ENCODE measurements at regions not wholly inside any gene's neighbourhood (a gene's known extent, or its start where the extent isn't known, plus 50 kb on each side); places are given as distances from the start of the nearest gene placed in this dataset.

GRCh38 chr18:38695559-38696280, 1130.1 kb upstream of the CELF4 start (continued):
- TF ChIP-seq CHD7 (IDR thresholded peaks at IDR 0.05; ENCODE audit: insufficient replicate concordance, low read length) (no peak), HDAC2 (IDR thresholded peaks at IDR 0.05; ENCODE audit: borderline replicate concordance in 1 of 2, low read depth in 2 of 2, low read length in 2 of 2) (no peak), RNF2 (IDR thresholded peaks at IDR 0.05; ENCODE audit: borderline replicate concordance, low read depth, low read length, missing control alignments, poor library complexity, severe bottlenecking) (no peak), PHF8 (conservative IDR thresholded peaks at IDR 0.05; ENCODE audit: low read depth, low read length) (no peak), SRF (IDR thresholded peaks at IDR 0.05; ENCODE audit: low read depth, low read length) (no peak), USF2 (IDR thresholded peaks at IDR 0.05; ENCODE audit: low read length) (no peak)
- TF ChIP-seq, protein P1, sequence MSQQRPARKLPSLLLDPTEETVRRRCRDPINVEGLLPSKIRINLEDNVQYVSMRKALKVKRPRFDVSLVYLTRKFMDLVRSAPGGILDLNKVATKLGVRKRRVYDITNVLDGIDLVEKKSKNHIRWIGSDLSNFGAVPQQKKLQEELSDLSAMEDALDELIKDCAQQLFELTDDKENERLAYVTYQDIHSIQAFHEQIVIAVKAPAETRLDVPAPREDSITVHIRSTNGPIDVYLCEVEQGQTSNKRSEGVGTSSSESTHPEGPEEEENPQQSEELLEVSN (IDR thresholded peaks at IDR 0.05): no peak

All from H1 (cell line).